Left ventricle myocardium inferior (tissue), 1 donor: ENCODE measurements at regions not wholly inside any gene's neighbourhood (a gene's known extent, or its start where the extent isn't known, plus 50 kb on each side); places are given as distances from the start of the nearest gene placed in this dataset.

ENCODE experiments used
- DNase-seq: peaks from one replicate; pipeline ENCODE4 v3.0.0-alpha.2; 2020
- H3K27ac ChIP-seq: fragments of 200-600 bp; replicated peaks from 2 replicates; pipeline ENCODE4 v1.8.0; 2021
- H3K27me3 ChIP-seq: fragments of 200-600 bp; 2 replicates; pipeline ENCODE4 v1.8.0; 2021; ENCODE audit warnings: low read depth
- H3K36me3 ChIP-seq: fragments of 200-600 bp; 2 replicates; pipeline ENCODE4 v1.8.0; 2021
- H3K4me1 ChIP-seq: fragments of 200-600 bp; 2 replicates; pipeline ENCODE4 v1.8.0; 2021
- H3K4me3 ChIP-seq: fragments of 200-600 bp; 2 replicates; pipeline ENCODE4 v1.8.0; 2021; ENCODE audit warnings: mild to moderate bottlenecking, moderate library complexity
- H3K9me3 ChIP-seq: fragments of 200-600 bp; replicated peaks from 2 replicates; pipeline ENCODE4 v1.8.0; 2021
- intact Hi-C: fragments of 100-400 bp; cut with micrococcal nuclease; formaldehyde crosslinking; loops from one replicate; pipeline ENCODE4 v1.11.0; 2022
- TF ChIP-seq, protein P1 (sequence below): fragments of 200-600 bp; IDR thresholded peaks from 2 replicates; pipeline ENCODE4 v1.8.0; 2021; ENCODE audit warnings: antibody characterized with exemption, mild to moderate bottlenecking, borderline replicate concordance
- donor health status: DM: no; HTN: yes; CAD: no; lungs with severe emphysema.

GRCh38 chr1:229116114-229116513, 154.8 kb upstream of the RAB4A start:
- Histone ChIP-seq H3K4me1 (peaks cover 10% of the 10 kb centered on the region), H3K36me3 (no peaks in the 10 kb centered on the region), H3K4me3 (no peak overlapping the region), H3K9me3 (no peaks in the 10 kb centered on the region), H3K27ac (no peak overlapping the region), H3K27me3 (peaks cover 5% of the 10 kb centered on the region)
- DNase-seq, result no peak
- TF ChIP-seq, protein P1, sequence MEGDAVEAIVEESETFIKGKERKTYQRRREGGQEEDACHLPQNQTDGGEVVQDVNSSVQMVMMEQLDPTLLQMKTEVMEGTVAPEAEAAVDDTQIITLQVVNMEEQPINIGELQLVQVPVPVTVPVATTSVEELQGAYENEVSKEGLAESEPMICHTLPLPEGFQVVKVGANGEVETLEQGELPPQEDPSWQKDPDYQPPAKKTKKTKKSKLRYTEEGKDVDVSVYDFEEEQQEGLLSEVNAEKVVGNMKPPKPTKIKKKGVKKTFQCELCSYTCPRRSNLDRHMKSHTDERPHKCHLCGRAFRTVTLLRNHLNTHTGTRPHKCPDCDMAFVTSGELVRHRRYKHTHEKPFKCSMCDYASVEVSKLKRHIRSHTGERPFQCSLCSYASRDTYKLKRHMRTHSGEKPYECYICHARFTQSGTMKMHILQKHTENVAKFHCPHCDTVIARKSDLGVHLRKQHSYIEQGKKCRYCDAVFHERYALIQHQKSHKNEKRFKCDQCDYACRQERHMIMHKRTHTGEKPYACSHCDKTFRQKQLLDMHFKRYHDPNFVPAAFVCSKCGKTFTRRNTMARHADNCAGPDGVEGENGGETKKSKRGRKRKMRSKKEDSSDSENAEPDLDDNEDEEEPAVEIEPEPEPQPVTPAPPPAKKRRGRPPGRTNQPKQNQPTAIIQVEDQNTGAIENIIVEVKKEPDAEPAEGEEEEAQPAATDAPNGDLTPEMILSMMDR, result no peak
- intact Hi-C loops, result no loop called here

DNA sequence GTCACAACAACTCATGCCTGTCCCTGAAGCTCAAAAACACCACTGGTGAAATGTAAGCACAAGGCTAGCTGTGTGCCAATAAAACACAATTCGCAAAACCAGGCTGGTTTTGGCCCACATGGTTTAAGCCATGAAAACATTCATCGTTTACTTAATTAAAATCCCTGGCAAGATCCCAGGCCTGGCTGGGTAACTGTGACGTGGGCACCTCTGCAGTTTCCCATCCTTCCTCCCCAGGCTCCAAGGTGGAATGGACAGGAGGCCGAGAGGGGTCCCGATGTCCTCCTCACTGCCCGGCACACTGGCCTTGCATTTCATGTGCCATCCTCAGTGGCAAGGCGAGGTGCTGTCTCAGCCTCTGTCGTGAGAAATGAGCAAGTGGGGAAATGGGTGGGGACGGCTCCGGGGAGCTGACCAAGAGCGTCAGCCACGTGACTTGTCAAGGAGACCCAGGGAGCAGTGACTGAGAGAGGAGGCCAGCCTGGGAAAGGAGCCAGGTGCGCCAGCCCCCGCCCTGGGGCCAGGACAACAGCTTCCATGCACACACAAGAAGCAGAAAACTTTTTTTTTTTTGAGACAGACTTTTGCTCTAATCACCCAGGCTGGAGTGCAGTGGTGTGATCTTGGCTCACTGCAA, 153.1 kb upstream of the RAB4A start:
- H3K4me1 ChIP-seq, result peaks cover 10% of the 10 kb centered on the region
- intact Hi-C loops, result no loop called here
- H3K36me3 ChIP-seq, result no peaks in the 10 kb centered on the region
- H3K9me3 ChIP-seq, result no peaks in the 10 kb centered on the region
- no peak overlapping the region for H3K4me3 ChIP-seq
- TF ChIP-seq, protein P1, result no peak
- peak; percentile 48 for DNase-seq
- no peak overlapping the region for H3K27ac ChIP-seq
- peaks cover 9% of the 10 kb centered on the region for H3K27me3 ChIP-seq

DNA sequence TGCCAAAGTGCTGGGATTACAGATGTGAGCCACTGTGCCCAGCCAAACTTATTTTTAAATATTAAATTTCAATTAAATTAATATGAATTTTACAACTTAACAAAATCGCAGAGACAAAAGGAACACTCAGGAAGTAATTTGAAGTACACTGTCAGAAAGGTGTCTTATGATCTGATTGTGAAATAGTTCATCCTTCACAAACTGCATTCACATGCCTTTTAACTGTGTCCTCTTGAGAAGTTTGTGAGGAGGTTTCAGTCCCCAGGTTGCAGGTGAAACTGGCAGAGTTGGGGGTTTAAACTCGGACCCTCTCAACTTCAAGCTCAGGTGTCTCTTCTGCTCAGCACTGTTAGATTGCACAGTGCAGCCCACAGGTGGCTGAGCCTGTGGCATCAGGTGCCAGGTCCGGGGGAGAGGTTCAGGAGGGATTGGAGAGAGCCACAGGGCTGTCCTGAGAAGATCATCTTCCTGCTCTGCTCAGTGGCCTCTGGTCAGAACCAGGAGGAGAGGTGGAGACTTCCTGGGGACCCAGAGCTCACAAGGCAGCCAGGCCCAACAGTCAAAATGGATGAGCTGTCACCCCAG, 152.3 kb upstream of the RAB4A start:
- peaks cover 10% of the 10 kb centered on the region for H3K4me1 ChIP-seq
- TF ChIP-seq, protein P1, result no peak

GRCh38 chr1:229119161-229119560, 151.8 kb upstream of the RAB4A start:
- Histone ChIP-seq H3K27me3 (peaks cover 9% of the 10 kb centered on the region), H3K9me3 (no peaks in the 10 kb centered on the region), H3K4me3 (no peak overlapping the region), H3K4me1 (peaks cover 10% of the 10 kb centered on the region), H3K27ac (no peak overlapping the region), H3K36me3 (no peaks in the 10 kb centered on the region)
- DNase-seq, result no peak
- intact Hi-C loops, result no loop called here
- TF ChIP-seq, protein P1, result no peak

More for the DNA sequence above, 152.3 kb upstream of the RAB4A start:
- Histone ChIP-seq H3K4me3 (no peak overlapping the region), H3K27me3 (peaks cover 9% of the 10 kb centered on the region), H3K27ac (no peak overlapping the region), H3K36me3 (no peaks in the 10 kb centered on the region), H3K9me3 (no peaks in the 10 kb centered on the region)
- intact Hi-C loops, result no loop called here
- DNase-seq, result no peak

DNA sequence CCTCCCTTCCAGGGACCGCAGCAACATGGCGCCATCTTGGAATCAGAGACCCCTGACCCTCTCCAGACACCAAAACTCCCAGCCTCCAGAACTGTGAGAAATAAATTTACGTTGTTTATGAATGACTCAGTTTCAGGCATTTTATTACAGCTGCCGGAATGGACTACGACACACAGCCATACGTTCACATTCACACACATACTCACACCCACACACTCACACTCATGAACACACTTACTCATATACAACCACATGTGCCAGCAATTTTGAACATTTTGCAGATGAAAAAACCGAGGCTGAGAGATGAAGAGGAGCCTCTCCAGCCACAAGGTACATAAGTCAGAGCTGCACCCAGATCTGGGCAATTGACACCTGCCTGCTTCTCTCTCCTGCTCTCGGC, 151.0 kb upstream of the RAB4A start:
- no peak for DNase-seq
- no peak overlapping the region for H3K27ac ChIP-seq
- H3K4me3 ChIP-seq, result no peak overlapping the region
- no peaks in the 10 kb centered on the region for H3K36me3 ChIP-seq
- H3K4me1 ChIP-seq, result peaks cover 10% of the 10 kb centered on the region
- intact Hi-C loops, result no loop called here
- TF ChIP-seq, protein P1, result no peak
- H3K27me3 ChIP-seq, result peaks cover 9% of the 10 kb centered on the region
- no peaks in the 10 kb centered on the region for H3K9me3 ChIP-seq
